ENCODE measurements at regions not wholly inside any gene's neighbourhood (a gene's known extent, or its start where the extent isn't known, plus 50 kb on each side); places are given as distances from the start of the nearest gene placed in this dataset.
A peak's percentile ranks its signal among the peaks of the same experiment; 100 is the strongest.
"Not testable (repeated sequence)": the region's sequence is repeated elsewhere in the genome, so short reads cannot be mapped to it uniquely, and the experiment has no call there.

DNA sequence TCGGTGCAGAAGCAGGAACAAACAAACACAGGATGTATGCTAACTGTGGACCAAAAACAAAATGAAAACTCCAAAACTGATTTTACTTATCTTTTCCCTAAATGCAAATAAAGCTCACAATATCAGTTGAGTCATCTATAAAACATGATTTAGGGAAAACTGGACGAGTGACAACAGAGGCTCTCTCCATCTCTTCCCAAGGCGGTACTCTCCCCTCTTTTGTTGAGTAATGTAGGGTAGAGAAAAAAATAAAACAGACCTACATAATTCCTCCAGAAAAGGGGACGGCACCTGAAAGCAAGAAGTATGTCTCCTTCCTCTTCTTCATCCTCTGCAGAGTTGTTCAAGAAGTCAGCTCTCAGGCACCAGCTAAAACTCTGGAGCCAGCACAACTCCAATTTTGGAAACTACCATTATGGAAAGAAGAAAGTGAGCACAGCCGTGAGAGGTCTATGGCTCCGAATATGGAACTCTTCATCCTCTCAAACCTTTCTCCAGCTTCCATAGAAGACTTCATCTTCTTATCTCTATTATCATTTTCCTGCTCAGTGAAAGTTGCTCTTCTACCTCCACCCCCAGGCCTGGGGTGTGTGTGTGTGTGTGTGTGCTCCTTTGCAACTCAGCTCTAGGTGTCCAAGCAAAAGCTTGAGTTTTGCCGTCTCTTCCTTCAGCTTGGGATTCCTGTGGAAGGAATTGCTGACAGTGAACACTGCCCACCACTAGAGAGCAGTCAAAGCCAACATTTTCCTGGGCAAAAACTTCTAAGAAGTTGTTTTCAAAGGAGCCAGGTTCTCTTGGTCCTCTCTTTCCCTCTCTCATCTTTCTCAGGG, 155.4 kb downstream of the DIO2 start:
- peak; percentile 0 for DNase-seq

DNA sequence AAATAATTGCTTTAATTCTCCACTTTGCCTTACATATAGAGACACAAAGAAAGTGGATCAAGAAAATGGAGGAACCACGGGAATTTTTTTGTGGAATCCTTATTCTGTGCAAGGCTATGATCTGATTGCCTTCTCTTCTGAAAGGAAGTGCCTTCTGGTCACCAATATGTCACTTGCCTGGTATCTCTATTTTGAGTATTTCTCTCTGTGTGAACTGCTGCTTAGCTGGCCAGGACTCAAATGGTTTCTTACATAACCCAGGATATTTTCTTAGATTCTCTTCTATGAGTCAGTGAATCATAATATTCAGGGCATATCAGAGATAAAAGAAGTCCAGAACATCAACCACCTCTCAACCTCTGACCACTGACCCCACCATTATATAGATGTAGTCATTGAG, 156.1 kb downstream of the DIO2 start:
- no peak for DNase-seq

DNA sequence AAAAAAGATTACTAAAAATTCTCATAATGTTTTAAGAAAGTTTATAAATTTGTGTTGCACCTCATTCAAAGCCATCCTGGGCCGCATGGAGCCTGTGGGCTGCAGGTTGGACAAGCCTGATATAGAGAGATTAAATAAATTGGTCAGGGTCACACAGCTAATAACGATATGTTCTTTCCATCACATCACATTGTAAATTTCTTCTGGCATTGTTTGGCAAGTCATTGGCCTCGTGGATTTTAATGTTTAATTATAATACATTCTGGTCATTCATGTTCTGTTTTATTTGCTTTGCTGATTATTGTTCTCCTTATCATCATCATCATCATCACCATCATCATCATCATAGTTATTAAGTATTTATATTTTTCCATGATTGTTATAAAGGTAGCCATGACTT, 157.3 kb downstream of the DIO2 start:
- no peak for DNase-seq

DNA sequence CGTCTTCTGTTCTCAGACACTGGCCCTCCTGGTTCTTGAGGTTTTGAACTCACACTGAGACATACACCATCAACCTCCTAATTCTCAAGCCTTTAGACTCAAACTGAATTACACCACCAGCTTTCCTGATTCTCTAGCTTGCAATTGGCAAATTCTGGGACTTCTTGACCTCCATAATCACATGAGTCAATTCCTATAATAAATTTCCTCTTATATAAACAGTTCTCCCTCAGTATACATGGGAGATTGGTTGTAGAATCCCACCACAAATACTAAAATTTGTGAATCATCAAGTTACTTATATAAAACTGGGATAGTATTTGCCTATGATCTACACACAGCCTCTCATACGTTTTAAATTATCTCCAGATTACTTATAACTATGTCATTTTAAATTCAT, 162.2 kb downstream of the DIO2 start:
- DNase-seq, result no peak

DNA sequence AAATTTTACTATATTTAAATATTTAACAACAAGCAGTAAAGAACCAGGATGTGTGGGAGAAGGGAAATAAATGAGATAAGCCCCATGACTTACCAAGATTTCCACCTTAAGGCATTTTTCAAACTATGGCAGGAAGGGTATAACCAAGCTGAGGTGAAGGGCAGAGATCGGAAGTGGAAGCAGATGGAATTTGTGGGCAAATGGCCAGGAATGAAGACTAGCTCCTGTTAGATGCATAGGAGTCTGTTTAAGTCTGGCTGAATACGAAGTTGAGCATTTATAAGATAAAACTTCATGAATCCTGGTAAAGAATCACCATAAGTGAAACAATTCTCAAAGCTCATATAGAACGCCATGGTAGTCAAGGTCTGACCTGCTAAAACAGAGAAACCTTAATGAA, 163.5 kb downstream of the DIO2 start:
- no peak for DNase-seq

DNA sequence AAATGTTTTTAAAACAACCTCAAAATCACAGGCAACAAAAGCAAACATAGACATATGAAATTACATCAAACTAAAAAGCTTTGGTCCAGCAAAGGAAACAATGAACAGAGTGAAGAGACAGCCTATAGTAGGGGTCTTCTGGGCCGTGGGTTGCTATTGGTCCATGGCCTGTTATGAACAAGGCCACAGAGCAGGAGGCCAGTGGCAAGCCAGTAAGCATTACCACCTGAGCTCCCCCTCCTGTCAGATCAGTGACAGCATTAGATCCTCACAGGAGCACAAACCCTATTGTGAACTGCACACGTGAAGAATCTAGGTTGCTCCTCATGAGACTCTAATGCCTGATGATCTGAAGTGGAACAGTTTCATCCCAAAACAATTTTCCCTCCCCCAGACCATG, 174.0 kb downstream of the DIO2 start:
- DNase-seq, result no peak

DNA sequence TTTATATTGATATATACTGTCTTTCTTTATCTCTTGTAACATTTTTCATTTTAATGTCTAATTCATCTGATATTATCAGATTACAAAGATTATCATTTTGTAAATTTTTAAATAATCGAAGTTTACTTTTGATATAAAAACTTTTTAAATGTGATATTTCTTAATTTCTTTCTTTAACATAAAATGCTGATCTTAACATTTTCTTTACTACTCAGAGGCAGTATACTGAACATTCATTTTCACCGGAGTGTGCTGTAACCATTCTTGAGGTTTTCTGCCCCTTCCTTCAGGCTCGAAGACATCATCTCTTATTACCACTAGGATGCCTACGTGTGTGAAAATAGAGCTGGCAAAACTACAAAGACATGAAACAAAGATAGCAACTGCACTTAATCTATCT, 186.9 kb downstream of the DIO2 start:
- DNase-seq, result no peak

DNA sequence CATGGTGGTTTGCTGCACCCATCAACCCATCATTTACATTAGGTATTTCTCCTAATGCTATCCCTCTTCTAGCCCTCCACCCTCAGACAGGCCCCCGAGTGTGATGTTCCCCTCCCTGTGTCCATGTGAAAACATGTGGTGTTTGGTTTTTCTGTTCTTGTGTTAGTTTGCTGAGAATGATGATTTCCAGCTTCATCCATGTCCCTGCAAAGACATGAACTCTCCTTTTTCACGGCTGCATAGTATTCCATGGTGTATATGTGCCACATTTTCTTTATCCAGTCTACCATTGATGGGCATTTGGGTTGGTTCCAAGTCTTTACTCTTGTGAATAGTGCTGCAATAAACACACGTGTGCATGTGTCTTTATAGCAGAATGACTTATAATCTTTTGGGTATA, 192.8 kb downstream of the DIO2 start:
- DNase-seq, result not testable (repeated sequence)

DNA sequence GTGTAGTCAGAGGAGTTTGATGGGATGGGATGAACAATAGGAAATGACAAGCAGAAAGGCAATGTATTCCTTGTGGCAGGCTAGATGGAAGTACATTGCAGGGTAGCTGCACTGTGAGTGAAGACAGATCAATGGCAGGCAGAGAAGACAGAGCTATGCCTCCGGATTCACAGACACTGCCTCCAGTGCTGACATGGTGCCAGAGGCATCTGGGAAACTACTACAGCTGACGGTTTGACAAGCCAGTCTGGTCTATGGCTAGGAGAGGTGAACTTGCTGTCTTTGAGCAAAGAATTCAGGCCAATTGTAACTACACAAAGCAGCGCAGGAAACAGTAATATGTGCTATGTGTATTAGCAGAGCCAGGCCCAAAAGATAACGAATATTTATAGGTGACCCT, 193.5 kb downstream of the DIO2 start:
- no peak for DNase-seq

DNA sequence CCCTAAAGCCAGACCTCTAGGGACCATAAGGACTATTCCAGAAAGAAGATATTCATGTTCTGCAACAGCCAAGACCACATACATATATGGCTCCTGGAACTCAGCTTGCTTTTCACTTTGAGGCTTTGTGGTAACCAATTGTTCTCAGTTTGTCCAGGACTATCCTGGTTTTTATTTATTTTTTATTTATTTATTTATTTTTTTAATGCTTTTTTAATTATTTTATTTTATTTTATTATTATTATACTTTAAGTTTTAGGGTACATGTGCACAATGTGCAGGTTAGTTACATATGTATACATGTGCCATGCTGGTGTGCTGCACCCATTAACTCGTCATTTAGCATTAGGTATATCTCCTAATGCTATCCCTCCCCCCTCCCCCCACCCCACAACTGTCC, 201.1 kb downstream of the DIO2 start:
- DNase-seq, result not testable (repeated sequence)

DNA sequence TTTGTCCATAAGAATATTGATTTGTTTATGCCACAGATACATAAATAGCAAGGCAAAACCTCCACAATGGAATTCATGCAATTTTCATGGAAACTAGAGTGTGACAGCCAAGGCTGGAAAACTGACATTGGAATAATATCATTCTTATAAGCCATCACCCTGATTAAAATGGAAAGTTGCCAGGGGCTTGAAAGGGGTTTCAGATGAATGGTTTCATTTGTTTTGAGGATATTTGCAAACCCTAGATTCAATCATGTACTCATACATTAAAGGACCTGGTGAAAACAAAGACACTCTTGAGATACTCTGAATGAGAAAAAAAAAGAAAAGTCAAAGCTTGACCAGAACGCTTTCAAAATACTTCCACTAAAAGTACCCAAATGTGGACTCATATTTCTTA, 205.7 kb downstream of the DIO2 start:
- no peak for DNase-seq

DNA sequence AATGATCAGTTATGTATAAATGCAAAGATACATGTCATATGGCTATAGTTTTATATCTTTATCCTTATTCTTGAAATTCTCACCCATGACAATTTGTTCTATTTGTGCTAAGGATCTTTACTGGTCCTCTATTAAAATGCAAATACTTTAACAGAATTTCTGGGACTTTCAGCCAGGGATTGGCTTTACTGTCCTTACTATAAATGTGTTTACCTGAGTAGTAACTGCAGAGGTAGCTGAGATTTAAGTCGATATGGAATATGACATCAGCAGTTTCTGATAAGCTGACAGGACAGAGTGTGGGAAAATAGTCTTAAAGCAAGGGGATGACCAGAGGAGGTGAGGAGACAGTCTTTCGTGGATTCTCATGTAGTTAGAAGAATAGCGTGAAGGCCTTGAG, 206.4 kb downstream of the DIO2 start:
- no peak for DNase-seq

DNA sequence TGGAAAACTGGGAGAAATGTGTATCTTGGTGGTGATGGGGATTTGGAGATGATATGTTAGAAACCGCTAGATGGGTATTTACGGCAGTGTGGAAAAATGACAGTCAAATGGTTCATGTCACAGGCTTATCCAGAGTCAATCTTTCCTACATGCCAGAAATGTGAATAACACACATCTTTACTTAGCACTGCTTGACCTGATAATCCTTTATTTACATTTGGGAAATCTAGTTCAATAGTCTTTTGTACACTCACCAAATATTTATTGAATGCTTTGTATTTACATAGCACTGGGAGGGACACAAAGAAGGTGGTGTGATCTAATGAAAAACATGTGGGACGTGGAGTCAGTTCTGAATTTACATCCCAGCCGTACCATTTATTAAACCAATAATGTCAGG, 208.2 kb downstream of the DIO2 start:
- no peak for DNase-seq

DNA sequence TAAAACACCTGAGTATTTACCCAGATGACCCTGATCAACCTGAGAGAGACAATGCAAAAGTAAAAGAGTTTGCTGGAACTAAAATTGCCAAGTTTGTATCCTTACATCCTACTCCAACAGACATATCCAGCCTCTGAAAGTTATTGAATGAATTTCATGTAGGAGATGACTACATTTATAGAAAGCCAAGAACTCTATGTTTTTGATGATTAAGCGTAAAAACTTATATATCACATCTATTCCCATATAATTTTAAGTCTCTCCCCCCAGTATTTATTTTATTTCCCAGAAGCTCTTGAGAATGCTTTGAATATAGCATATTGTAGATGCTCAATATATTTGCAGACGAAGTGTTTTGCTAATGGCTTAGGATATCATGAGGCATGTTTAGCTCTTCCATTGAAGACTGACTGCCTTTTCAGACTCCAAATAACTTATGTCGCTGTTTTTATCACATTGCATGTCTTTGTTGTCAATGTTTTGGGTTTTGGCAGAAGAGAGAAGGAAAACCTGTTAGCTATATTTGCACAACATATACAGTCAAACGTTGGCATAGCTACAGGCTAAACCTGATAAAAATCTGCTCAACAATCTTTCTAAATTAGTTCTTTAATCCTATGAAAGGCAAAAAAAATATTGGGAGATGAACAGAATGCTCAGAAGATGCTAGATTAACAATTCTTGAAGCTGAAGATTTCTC, 213.6 kb downstream of the DIO2 start:
- no peak for DNase-seq

DNA sequence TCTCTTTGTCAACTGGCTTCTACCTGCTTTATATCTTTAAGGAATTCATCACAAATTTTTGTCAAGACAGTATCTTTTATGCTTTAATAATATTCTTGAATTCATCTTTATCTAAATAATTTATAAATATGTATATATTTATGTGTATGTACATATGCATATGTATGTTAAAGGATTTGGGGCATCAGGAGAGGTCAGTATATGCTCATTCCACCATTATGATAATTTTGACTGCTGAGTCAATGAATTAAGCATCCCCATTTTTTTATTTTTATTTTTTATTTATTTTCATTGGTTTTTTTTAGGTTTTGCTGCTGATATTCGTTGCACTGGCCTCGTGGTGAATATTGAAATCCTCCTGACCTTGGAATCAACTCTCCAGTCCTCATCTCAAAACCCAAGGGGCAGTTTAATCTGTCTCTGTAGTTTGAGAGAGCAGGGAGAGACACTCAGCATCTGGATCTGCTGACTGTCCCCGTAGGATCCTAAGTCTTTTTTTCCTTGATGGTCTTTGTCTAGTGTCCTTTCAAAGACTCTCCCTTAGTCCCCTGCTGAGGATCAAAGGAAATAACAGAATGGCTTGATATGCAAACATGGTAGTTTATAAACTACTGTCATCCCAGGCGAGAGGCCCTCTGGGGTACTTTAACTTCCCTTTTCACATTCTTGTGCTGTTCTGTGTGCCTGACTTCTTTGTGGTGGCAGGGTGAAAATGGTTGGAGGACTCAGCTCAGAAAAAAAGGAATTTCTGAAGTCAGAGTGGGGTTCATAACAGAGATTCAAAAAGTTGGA, 218.7 kb downstream of the DIO2 start:
- DNase-seq, result no peak

DNA sequence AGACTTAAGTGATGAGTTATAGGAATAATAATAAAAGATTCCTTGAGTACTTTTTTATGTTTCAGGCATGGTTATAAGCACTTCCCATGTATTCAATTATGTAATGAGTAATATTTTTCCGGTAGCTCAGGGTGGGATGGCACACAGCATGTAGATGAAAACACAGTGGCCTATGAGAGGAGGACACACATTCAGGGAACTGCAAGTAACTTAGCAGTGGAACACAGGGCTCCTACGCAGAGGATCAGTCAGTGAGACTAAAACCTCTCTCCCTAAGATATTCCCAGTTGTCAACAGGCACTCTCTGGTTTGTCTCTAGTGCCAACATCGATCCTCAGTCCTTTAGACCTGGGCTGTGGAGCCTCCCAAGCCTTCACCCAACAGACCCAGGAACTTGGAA, 219.4 kb downstream of the DIO2 start:
- DNase-seq, result no peak

DNA sequence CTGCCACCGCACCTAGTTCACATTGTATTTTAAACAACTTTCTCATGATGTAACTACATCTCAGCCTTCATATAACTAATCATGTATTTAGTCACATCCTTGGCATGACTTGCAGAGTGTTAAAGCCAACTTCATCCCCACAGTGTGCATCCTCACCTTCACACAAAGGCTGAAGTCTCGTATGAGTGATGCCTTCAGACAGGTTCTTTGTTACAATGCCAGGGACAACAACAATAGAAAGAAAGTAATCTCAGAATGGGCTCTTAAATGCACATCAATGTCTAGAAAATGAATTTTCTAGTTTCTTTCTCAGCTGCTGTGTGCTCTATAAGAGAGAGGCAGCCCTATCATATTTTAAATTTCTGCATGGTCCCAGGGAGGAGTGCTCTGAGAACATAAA, 221.3 kb downstream of the DIO2 start:
- DNase-seq, result no peak

DNA sequence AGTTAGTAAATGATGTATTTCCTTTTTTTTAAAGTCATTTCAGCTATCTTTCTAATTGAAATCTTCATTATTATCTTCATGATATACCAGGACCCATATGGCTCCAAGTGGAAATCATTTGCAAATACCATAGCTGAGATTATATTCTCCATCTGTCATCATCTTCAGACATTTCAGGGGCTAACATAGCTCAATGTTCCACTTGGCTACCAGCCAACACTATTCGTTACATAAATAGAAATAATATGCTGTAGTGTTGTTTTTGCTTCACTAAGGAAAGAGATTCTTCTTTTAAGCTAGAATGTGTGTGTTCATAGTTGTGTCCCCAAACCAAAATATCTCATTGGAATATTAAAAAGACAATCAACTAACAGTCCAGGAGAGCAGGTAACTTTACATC, 225.1 kb downstream of the DIO2 start:
- DNase-seq, result no peak

DNA sequence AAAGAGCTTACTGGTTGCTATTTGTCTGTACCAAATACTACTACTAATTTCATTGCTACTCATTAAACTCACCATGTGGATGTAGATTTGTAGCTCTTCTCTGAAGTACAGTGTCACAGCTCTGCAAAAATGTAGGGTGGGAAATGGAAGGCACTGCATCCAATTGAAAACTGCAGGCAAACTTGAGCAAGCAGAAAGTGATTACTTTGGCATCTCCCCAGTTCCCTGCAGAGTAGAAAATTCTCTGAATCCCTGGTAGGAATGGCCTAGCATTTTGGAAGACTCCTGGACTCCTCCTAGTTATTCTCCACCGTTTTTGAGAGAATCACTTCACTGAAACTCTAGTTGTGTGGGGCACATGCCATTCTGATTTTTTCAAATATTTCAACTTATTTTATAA, 239.1 kb downstream of the DIO2 start:
- no peak for DNase-seq

DNA sequence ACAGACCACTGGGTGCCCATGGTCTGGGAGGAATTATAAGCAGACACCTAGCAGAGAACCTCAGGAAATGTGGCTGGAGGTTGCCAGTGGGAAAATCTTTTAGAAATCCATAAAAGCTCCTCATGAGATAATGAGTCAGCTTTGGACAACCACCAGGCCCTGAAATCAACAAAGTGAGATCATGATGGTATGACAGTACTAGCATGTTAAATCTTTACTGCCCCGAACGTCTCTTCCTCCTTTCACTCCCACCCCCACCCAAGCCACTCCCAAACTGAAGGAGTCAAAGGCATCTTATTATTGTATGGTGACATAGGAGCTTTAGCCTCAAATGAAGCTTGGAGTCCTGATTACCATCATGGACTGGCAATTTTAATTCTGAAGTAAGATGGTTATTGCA, 240.0 kb downstream of the DIO2 start:
- DNase-seq, result no peak

DNA sequence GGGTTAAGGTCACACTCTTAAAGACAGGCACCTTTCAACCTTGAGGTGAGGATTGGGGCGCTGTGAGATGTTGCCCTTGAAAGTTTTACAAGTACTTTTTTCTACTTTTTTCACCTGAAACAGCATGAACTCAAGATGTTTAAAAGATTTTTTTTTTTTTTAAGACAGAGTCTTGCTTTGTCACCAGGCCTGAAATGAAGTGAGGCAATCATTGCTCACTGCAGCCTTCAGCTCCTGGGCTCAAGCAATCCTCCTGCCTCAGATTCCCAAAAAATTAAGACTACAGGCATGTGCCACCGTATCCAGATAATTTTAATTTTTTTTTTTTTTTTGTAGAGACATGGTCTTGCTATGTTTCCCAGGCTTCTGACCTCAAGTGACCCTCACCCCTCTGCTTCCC, 243.9 kb downstream of the DIO2 start:
- DNase-seq, result no peak

DNA sequence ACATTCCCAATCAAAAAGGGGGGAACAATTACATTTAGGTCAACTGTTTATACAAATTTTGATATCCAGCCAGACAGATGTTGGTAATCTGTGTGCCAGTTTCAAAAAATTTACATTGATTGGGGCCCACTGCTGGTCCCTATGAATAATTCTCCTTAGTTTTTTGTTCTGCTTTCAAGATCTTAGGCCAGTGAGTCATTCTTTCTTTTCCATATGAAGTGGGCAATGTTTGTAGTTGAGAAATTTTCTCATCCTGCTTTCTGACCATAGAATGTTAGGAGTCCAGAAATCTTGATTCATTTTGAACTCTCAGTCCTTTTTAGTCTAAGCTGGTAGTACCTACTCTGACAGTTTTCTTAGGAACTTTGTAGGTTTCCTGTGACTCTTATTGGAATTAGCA, 244.3 kb downstream of the DIO2 start:
- no peak for DNase-seq

DNA sequence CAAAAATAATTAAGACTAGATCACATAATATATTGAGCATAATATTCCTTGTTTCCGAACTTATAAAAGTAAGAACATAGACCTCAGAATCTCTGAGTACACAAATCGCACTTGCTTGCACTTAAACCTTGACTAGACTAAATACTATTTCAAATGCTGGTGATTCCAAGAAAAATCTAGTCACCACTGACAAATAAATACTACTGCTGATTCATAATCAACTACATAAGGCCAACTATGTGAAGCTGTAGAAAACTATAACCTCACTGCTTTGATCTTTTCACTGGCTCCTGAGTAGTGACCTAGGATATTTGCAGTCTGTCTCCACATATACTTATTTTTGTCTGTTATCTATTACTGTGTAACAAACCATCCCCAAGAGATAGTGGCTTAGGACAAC, 245.4 kb downstream of the DIO2 start:
- no peak for DNase-seq

DNA sequence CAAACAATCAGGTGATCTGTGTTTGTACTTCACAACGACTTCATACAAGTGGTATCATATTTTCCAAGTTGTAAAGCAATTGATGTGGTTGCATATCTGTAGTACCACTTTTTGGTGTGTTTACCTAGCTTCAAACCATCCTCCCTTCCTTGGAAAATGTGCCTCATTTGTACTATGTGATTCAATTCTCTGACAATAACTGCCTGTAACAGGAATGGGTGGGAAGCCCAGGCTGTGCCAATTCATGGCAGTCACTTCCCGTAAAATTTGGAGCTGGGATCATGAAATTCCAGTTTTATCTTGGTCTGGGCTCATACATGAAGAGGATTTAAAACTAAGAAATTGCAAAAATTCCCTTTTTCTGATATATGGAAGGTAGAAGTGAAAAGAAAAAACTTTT, 250.1 kb downstream of the DIO2 start:
- DNase-seq, result no peak

Data from stimulated activated CD4-positive, alpha-beta T cell treated with anti-CD3 and anti-CD28 coated beads, Interleukin-12 subunit alpha, Interleukin-12 subunit beta, amount 100 ng/mL, for 4 hours (primary cell).